ENCODE measurements at regions not wholly inside any gene's neighbourhood (a gene's known extent, or its start where the extent isn't known, plus 50 kb on each side); places are given as distances from the start of the nearest gene placed in this dataset.

DNA sequence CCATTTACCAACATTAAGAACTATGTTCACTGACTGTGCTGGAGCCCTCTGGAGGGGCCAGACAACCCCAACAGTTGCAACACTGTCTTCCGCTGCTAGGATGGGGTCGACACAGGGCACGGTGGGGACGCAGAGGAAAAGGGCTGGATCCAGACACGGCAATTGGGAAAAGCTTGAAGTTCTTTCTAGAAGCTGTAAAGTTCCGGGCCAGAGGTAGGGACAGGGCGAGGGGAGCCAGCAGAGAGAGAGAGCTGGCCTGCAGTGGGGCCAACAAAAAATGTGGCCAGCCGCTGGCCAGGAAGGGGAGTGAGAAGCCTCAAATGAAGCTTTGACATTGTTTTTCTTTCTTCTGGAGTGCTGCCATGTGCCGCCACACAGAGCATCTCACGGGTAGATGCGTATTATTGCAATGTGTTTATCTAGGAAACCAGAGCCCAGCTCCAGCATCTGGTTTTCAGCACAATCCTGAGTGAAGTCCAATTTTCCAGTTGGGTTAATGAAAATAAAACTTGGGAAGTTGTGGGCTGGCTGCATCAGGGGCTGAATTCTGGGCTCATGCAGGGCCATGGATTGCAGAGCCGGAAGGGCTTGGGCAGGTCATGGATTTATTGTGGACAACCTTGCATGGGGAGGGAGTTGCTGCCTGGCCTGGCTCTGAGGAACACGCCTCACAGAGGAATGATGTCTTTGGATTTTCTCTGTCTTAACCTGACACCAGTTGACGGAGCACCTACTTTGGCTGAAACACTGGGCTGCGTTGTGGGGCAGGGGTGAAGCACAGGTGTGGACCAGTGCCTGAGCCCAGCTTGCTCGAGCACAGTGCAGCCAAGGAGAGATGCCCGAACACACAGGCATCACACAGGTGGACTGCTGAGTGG is 67.6 kb upstream of the AMPD3 start:
- no peak for DNase-seq (ENCODE audit: low spot score)

- no peak for DNase-seq (ENCODE audit: low spot score)
Measured at GRCh38 chr11:10388101-10388500, 67.0 kb upstream of the AMPD3 start.

GRCh38 chr11:10388574-10388973 is 66.5 kb upstream of the AMPD3 start:
- no peak for DNase-seq (ENCODE audit: low spot score)

DNA sequence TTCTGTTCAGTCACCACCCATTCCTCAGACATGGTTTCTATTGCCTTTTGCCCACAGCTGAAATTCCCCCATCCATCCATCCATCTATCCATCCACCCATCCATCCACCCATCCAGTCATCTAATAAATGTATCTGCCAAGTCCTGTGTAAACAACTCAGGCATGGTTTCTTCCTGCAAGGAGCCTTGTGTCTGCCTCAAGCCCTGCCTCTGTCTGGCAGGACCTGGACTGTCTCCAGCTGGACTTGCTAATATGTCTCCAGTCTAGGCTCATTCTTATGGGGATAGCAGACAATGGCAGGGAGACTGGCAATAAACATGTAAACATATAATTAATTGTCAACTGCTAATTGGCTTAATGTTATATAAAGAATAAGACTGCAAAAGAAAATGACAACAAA is 64.7 kb upstream of the AMPD3 start:
- no peak for DNase-seq (ENCODE audit: low spot score)

GRCh38 chr11:10392095-10393079 is 62.7 kb upstream of the AMPD3 start:
- no peak for DNase-seq (ENCODE audit: low spot score)

DNA sequence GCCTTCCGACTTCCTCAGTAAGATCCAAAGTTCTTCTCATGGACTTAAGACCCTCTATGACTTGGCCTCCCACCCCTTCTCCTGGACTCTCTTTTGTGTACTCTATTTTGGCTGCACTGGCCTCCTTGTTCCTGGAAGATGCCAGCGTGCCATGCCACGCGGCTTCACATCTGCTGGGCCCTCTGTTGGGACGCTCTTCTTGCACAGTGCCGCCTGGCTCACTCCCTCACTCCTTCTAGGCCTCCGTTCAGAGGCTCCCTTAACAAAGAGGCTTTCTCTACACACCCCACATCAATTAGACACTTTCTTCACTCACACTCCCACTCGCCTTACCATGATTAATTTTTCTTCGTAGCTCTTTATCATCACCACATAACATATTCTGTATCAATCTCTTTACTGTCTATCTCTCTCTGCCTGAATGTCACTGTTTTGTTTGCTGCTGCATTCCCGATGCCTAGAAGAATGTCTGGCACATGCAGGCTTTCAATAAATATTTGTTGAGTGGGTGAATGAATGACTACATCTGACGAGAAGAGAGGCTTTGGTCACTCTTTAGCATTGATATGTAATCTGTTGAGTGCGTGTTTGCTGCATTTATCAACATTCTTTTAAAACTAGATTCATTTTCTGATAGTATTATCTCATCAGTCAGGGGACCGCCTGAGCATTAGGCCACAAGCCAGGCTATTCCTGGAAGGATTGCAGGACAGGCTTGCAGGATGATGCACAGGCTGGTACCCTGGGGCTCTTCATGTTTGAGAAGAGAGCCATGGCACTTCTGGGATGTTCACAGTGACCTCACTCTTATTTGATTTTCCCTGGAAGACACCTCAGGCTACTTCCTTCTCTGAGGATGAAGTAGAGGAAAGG is 60.6 kb upstream of the AMPD3 start:
- no peak for DNase-seq (ENCODE audit: low spot score)

GRCh38 chr11:10395166-10395897 is 59.7 kb upstream of the AMPD3 start:
- DNase-seq (ENCODE audit: low spot score) = no peak

- no peak for DNase-seq (ENCODE audit: low spot score)
Measured at GRCh38 chr11:10396771-10397170, 58.3 kb upstream of the AMPD3 start.

DNA sequence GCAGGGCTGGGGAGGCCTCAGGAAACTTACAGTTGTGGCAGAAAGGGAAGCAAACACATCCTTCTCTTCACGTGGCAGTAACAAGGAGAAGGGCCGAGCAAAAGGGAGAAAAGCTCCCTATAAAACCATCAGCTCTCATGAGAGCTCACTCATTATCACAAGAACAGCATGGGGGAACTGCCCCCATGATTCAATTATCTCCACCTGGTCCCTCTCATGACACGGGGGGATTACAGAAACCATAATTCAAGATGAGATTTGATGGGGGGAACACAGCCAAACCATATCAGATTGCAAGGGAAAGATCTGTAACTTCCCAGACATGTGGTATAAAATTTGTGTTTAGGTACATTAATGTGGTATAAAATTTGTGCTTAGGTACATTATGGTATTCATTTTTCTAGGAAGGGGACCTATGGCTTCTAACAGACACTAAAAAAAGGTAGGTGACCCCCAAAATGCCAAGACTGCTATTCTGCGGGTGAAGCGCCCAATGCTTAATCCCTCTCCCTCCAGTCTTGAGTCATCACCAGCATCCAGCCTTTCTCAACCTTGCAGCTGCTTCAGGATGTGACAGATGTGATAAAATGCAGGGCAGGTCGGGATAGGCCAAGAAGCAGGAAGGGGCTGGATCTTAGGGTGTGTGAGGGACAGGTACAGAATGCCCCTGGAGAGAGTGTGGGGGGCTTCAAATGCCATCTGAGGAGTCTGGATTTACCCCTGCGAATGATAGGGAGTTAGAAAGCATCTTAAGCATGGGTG is 57.7 kb upstream of the AMPD3 start:
- DNase-seq (ENCODE audit: low spot score) = no peak

GRCh38 chr11:10398525-10398924 is 56.5 kb upstream of the AMPD3 start:
- no peak for DNase-seq (ENCODE audit: low spot score)

DNA sequence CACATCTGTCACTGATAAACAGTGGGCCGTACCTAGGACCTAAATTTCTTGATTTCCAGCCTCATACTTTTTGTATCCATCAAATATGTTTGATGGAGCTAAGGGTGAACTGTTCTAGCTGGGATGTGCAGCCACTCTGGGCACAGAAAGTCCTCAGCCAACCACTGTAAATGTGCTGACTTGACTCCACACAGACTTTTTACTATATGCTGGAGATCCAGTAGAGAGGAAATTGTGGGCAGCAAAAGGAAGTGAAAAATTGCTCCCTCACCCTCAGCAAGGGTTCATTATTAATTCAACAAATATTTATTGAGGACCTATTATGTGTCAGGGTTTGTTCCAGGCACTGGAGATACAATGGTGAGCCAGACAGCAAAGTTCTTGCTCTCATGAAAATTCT is 54.2 kb upstream of the AMPD3 start:
- DNase-seq (ENCODE audit: low spot score) = no peak

GRCh38 chr11:10401256-10401655 is 53.8 kb upstream of the AMPD3 start:
- DNase-seq (ENCODE audit: low spot score) = no peak

- DNase-seq (ENCODE audit: low spot score) = no peak
Measured at GRCh38 chr11:10401696-10402392, 53.2 kb upstream of the AMPD3 start.
